Activated effector memory CD4-positive, alpha-beta T cell treated with anti-CD3 and anti-CD28 coated beads, Interleukin-2, amount 50 U/mL, for 16 hours (primary cell): ENCODE measurements at regions not wholly inside any gene's neighbourhood (a gene's known extent, or its start where the extent isn't known, plus 50 kb on each side); places are given as distances from the start of the nearest gene placed in this dataset.

Experiments
- DNase-seq: peaks from one replicate; pipeline ENCODE4 v3.0.0-alpha.2; 2020

DNA sequence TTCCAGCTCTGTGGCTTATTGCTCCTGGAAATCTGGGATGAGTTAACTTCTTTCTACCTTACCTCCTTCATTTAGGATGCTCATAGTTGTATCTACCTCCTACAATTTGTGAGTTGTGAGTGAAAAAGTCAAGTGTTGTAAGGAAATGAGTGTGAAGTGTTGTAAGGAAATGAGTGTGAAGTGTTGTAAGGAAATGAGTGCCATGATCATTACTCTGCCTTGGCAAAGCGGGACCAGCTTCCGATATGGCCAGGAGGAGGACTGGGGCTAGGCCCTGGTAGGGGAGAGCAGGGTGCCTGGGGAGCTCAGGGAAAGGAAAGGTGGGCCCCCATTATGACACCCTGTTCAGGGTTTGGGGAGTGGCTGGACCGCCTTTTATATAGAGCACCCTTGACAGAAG is 435.2 kb downstream of the FGF9 start:
- no peak for DNase-seq

- DNase-seq = no peak
Observed at GRCh38 chr13:22107549-22107948, 436.7 kb downstream of the FGF9 start.

- no peak for DNase-seq
Observed at GRCh38 chr13:22108283-22108942, 437.5 kb downstream of the FGF9 start.

GRCh38 chr13:22108979-22109378 is 438.1 kb downstream of the FGF9 start:
- DNase-seq = no peak

GRCh38 chr13:22110368-22110767 is 439.5 kb downstream of the FGF9 start:
- DNase-seq = no peak

- DNase-seq = no peak
Observed at GRCh38 chr13:22111152-22111783, 440.4 kb downstream of the FGF9 start.

DNA sequence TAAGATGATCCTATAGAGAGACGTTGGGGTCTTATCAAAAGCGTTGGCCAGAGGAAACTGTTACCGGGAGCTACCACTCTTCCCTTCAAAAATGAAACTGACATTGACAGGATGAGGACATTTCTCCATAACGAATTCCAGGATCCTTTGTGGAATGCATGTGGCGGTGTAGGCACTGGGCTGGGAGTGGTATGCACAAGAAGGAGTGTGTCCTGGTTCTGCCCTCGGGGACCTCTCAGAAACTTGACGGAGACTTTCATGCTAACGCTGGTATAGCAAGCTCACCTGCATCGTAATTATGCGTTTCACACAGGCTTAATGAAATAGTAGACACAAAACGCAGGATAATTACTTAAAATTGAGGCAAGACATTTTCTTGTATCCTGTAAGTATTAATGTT is 441.1 kb downstream of the FGF9 start:
- no peak for DNase-seq

DNA sequence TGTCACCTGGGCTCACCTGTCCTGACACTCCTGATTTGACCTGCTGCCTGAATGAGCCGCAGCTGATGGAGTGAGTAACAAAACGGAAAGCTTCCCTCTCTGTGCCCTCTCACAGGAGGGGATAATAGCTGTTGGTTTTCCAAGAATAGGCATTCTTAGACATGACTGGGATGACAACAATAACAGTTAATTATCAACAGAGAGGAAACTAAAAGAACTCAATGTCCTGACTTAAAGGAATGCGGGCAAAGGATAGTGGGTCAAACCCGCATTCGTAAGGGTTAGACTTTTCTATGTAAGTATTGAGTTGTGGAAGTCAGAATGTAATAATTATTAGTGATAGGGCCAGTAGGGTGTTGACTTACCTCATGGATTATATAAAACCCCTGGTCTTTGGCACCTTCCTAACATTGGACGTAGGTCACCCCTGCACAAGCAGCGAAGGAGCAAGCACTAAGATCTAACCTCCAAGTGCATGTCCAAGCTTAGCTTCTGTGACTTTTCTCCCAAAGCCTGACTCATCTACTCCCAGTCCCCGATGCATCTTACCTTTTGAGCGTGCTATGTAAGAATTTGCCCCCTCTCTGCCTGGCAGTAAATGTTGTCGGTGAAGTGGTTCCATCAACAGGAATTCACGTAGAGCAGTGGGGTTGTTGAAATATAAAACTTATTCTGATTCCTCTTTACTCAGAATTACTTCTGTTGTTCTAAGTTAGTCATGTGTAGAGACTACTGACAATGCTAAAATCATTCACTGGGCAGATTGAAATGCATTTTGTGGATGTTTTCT is 442.3 kb downstream of the FGF9 start:
- DNase-seq = no peak

DNA sequence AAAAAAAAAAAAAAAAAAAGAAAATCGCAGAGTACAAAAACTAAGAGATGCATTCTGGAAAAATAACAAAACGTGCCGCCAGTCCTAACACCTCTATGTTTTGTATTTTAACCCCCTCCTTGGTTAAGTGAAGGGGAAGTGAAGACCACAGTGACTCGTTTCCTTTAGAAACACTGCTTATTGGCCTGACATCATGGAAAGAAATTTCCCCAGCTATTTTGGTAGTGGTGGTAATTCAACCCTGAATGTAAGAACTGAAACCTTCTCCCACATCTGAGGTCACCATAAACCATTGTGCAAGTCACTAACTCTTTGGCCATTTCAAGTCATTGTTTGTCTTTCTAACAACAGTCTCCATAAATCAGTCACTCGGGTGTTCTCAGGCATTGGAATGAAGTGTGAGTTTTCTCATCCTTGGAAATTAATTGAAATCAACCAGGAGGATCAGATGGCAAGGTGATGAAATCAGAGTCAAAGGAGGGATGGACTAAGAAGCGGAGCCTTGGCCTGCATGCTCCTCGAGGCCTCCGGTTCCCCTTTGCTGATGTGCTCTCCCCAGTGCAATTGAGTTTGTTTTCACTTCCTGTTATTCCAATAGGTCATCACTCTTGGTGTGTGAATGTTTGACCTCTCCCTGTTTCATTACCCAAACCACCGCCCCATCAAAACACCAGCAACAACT is 443.9 kb downstream of the FGF9 start:
- DNase-seq = no peak

DNA sequence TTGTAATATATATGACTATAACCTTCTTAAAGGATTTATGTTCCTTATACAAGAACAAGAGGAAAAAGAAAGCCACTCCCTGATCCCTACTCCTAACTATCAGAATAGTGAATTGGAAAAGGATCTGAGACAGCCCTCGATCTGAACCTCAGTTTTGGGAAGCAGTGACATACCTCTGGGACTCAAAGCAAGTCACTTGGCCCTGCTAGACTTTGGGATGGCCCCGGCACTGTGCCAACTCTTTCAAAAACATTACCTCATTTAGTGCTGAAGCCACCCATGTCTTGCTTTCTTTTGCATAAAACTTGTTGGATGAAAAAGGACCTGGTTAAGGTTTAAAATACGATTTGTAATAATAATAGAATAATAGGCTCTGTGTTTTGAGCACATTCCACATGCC is 447.3 kb downstream of the FGF9 start:
- no peak for DNase-seq

- DNase-seq = no peak
Observed at GRCh38 chr13:22120646-22121045, 449.8 kb downstream of the FGF9 start.

GRCh38 chr13:22121146-22121739 is 450.4 kb downstream of the FGF9 start:
- DNase-seq = no peak

- no peak for DNase-seq
Observed at GRCh38 chr13:22126433-22127021, 455.7 kb downstream of the FGF9 start.

- DNase-seq = no peak
Observed at GRCh38 chr13:22127277-22128164, 456.6 kb downstream of the FGF9 start.

- no peak for DNase-seq
Observed at GRCh38 chr13:22128441-22129408, 457.9 kb downstream of the FGF9 start.

DNA sequence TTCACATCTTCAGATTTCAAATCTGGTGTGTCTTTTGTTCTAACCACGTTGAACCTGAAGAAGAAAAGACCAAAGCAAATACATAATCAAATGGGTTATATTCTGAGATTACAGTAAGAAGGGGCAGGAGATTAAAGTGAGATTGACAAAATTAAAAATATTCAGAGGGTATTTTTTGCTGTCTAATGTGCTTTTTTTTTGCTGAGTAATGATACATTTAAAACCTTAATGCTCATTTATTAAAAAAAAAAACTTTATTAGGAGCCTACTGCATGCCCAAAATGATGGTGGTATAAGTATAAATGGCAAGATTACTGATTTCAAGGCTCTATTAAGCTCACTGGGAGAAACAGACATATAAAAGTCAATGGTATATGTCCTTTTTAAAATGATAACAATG is 459.4 kb downstream of the FGF9 start:
- no peak for DNase-seq

GRCh38 chr13:22134261-22134660 is 463.4 kb downstream of the FGF9 start:
- DNase-seq = no peak

DNA sequence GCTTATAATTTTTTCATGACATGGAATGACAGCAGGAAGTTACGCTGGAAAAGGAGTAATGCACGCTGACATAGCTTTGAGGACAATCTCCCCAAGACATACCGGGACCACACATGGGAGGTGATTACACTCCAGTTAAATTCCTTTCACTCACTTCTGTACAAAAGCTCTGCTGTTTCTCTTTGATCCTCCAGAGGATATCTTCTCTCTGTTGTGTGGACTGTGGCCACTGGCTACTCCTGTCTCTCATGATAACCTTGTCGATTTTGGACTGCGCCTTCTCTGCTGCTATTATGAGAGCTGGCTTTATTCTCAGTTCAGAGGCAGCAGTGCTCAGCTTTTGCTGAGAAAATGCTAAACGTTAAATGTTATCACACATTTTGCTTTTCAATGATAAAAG is 464.6 kb downstream of the FGF9 start:
- DNase-seq = no peak

GRCh38 chr13:22137361-22138050 is 466.6 kb downstream of the FGF9 start:
- no peak for DNase-seq

DNA sequence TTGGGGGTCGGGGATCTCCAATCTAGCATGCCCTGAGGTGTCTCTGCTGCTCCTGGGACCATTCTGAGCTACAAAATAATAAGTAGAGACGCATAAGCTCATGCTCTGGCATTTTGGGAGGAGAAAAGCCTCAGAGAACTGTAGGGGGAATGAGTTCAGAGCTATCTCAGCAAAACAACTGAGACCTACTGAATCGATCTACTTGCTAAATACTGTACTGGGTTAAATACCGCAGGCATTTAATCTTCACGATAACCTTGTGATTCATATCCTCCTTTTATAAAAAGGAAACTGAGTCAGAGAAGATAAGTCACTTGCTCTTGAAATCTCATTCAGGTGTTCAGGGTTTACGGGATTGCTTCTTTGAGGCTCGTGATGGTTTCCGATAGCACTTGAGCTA is 468.1 kb downstream of the FGF9 start:
- DNase-seq = no peak
